SJSA1 (cell line): ENCODE measurements at regions not wholly inside any gene's neighbourhood (a gene's known extent, or its start where the extent isn't known, plus 50 kb on each side); places are given as distances from the start of the nearest gene placed in this dataset.

ENCODE experiments used
- DNase-seq, 2 experiments: peaks; one replicate each; pipeline ENCODE4 v3.0.0-alpha.2; 2015 to 2020; ENCODE audit warnings: low spot score in 2 of 2, low read depth in 1 of 2
- H3K27ac ChIP-seq: fragments of 250-450 bp; sonication (Bioruptor Pico); 2 replicates; pipeline ENCODE4 v1.5.1; 2020; ENCODE audit warnings: mild to moderate bottlenecking, moderate library complexity
- H3K27me3 ChIP-seq: fragments of 250-450 bp; sonication (Bioruptor Pico); replicated peaks from 2 replicates; pipeline ENCODE4 v1.5.1; 2020; ENCODE audit warnings: mild to moderate bottlenecking, moderate library complexity
- H3K36me3 ChIP-seq: fragments of 250-450 bp; sonication (Bioruptor Pico); 2 replicates; pipeline ENCODE4 v1.5.1; 2020; ENCODE audit warnings: mild to moderate bottlenecking
- H3K4me1 ChIP-seq: fragments of 250-450 bp; sonication (Bioruptor Pico); replicated peaks from 2 replicates; pipeline ENCODE4 v1.6.1; 2021; ENCODE audit warnings: mild to moderate bottlenecking
- H3K4me3 ChIP-seq: fragments of 250-450 bp; sonication (Bioruptor Pico); 2 replicates; pipeline ENCODE4 v1.5.1; 2020; ENCODE audit warnings: mild to moderate bottlenecking
- H3K9me3 ChIP-seq: fragments of 250-450 bp; sonication (Bioruptor Pico); replicated peaks from 2 replicates; pipeline ENCODE4 v1.5.1; 2020; ENCODE audit warnings: mild to moderate bottlenecking

DNA sequence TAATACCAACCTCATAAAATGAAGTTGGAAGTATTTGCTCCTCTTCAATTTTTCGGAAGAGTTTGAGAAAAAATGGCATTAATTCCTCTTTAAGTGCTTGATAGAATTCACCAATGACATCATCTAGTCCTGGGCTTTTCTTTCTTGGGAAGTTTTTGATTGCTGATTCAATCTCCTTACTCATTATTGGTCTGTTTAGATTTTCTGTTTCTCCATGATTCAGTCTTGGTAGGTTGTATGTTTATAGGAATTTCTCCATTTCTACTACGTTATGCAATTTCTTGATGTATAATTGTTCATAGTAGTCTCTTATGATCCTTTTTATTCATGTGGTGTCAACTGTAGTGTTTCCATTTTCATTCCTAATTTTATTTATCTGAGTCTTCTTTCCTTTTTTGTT lies 141.5 kb upstream of the PRNP start:
- Histone ChIP-seq H3K36me3 (no peaks in the 10 kb centered on the region), H3K4me1 (peaks cover 34% of the 10 kb centered on the region), H3K27ac (peak overlapping the region; percentile 56)

DNA sequence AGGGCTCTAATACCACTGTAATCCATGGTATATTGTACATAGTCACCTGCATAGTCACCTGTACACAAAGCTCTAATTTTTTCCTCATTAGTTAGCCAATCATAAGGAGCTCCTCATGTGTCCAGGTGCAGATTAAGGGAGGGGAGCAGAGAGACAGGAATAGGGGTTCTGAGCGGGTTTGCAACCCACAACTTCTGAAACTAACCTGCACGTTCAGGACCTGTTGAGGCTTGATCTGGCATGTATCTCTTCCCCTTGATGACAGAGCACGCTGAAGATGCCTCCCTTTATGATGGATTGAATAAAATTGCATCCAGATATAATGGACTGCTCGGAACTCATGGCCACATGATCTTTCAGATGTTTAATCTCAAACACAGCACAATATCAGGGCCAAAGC lies 144.0 kb upstream of the PRNP start:
- no peaks in the 10 kb centered on the region for H3K27me3 ChIP-seq
- no peak overlapping the region for H3K4me3 ChIP-seq
- no peak for DNase-seq
- H3K36me3 ChIP-seq = no peaks in the 10 kb centered on the region
- H3K4me1 ChIP-seq = peaks cover 32% of the 10 kb centered on the region
- no peaks in the 10 kb centered on the region for H3K9me3 ChIP-seq
- no peak overlapping the region for H3K27ac ChIP-seq

More for the DNA sequence above, 141.5 kb upstream of the PRNP start:
- peak in 1 of 2 experiments; percentile 49 for DNase-seq
- H3K4me3 ChIP-seq = no peak overlapping the region
- no peaks in the 10 kb centered on the region for H3K27me3 ChIP-seq
- no peaks in the 10 kb centered on the region for H3K9me3 ChIP-seq

DNA sequence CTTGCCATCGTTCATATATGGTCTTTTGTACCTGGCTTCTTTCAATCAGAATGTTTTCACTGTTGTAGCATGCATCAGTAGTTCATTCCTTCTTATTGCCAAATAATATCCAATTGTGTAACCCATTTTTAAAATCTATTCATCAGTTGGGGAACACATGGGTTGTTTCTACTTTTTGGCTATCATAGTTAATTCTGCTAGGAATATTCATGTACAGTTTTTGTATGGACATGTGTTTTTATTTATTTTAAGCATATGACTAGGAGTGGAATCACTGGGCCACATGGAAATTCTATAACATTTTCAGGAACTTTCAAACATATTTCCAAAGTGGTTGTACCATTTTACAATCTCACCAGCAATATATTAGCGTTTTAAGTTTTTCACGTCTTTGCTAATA lies 151.9 kb upstream of the PRNP start:
- Histone ChIP-seq H3K9me3 (no peaks in the 10 kb centered on the region), H3K27me3 (0 out of 2 replicates have a peak, but pooled peaks cover 3% of the 10 kb centered on the region), H3K36me3 (no peaks in the 10 kb centered on the region), H3K4me1 (no peaks in the 10 kb centered on the region), H3K27ac (no peak overlapping the region), H3K4me3 (no peak overlapping the region)
- no peak for DNase-seq

DNA sequence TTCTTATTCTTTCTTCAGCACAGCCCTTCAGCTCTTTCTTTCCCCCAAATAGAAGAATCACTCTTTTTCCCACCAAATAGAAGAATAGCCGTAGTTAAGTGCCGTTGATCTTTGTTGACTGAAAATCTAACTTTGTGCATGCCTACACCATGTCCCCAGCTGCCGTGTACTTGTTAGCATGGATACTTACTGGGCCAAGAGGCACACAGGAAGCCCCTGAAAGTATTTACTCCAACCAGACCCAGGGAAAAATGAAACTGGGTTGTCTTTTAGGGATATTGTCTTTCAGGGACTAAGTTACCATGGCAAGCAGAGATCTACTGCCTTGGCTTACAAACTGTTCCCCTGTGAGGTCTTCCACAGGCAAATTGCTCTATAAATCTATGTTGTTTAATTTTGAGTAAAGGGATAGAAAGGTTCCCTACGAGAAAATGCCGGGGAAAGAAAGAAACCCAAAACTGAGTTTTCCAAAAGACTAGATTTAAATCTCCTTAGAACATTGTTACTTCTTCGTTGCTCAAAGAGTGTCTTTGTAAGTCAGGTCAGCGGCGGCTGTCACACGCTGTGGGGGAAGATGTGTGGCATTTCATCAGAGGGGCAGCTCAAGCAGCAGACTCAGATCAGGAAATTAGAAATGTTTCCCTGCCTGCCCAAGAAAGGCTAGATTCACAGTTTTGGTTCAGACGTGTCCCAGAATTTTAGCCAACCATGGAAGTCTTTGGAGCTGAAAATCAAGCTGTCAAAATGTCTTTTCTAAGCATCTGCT lies 152.7 kb upstream of the PRNP start:
- no peak for DNase-seq
- H3K4me3 ChIP-seq = no peak overlapping the region
- H3K4me1 ChIP-seq = no peaks in the 10 kb centered on the region
- H3K27ac ChIP-seq = no peak overlapping the region
- H3K27me3 ChIP-seq = 0 out of 2 replicates have a peak, but pooled peaks cover 3% of the 10 kb centered on the region
- H3K9me3 ChIP-seq = no peaks in the 10 kb centered on the region
- no peaks in the 10 kb centered on the region for H3K36me3 ChIP-seq

DNA sequence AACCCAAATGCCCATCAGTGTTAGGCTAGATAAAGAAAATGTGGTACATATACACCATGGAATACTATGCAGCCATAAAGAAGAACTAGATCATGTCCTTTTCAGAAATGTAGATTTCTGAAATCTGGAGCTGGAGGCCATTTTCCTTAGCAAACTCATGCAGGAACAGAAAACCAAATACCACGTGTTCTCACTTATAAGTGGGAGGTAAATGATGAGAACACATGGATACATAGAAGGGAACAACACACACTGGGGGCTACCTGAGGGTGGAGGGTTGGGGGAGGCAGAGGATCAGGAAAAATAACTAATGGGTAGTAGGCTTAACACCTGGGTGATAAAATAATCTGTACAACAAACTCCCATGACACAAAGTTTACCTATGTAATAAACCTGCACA lies 153.5 kb upstream of the PRNP start:
- Histone ChIP-seq H3K4me1 (no peaks in the 10 kb centered on the region), H3K4me3 (no peak overlapping the region), H3K27ac (no peak overlapping the region), H3K9me3 (no peaks in the 10 kb centered on the region), H3K36me3 (no peaks in the 10 kb centered on the region), H3K27me3 (0 out of 2 replicates have a peak, but pooled peaks cover 3% of the 10 kb centered on the region)
- no peak for DNase-seq

DNA sequence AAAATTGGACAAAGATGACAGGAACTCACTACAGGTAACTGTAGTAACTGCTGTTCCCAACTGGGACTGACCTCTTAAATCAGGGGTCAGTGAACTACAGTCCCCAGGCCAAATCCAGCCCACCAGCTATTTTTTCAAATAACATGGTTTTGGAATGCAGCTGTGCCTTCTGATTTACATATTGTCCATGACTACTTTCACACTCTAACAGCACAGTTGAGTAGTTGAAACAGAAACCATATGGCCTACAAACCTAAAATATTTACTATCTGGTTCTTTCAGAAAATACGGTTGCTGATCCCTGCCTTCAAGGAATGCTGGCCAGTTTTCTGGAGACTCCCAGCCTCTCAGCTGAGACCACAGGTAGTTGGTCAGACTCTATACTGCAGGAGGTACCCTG lies 161.5 kb upstream of the PRNP start:
- no peaks in the 10 kb centered on the region for H3K36me3 ChIP-seq

DNA sequence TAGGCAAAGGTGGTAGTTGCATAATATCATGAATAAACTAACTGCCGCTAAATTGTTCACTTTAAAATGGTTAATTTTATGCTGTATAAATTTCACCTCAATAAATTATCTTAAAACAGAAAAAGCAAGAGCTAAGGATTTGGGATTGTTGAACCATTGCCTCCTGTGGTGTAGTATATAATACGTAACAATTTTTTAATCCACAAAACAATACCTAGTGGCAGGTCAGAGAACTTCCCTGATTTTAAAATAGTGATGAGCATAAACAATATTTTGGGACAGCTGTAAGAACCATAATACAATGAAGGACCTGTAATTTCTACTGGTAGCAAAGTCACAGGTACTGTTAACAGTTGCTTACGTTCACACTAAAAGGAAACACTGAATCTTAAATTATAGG lies 161.9 kb upstream of the PRNP start:
- Histone ChIP-seq H3K9me3 (no peaks in the 10 kb centered on the region), H3K4me1 (no peaks in the 10 kb centered on the region), H3K36me3 (no peaks in the 10 kb centered on the region), H3K27me3 (no peaks in the 10 kb centered on the region), H3K4me3 (no peak overlapping the region), H3K27ac (no peak overlapping the region)
- no peak for DNase-seq

More for the DNA sequence above, 161.5 kb upstream of the PRNP start:
- H3K27me3 ChIP-seq = no peaks in the 10 kb centered on the region
- H3K4me1 ChIP-seq = no peaks in the 10 kb centered on the region
- no peaks in the 10 kb centered on the region for H3K9me3 ChIP-seq
- no peak overlapping the region for H3K27ac ChIP-seq
- DNase-seq = no peak
- no peak overlapping the region for H3K4me3 ChIP-seq

DNA sequence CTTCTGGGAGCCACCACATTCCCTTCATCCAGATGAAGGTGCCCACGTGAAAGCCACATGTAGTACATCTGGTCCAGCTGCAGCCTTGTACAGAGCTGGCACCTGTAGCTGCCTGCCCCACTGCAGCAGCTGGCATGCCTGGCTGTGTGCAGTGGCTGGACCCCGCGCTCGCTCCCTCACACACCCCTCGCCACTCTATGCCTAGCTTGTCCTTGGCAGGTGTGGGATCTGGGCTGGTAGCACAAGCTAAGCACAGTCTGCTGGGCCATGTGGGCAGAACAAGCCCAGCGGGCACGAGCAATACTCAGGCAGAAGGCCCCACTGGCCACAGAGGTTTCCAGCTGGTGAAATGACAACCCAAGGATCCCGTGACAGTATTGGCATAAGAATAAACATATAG lies 163.9 kb upstream of the PRNP start:
- Histone ChIP-seq H3K9me3 (no peaks in the 10 kb centered on the region), H3K27me3 (no peaks in the 10 kb centered on the region), H3K4me1 (no peaks in the 10 kb centered on the region), H3K27ac (no peak overlapping the region), H3K36me3 (no peaks in the 10 kb centered on the region), H3K4me3 (no peak overlapping the region)
- DNase-seq = no peak

DNA sequence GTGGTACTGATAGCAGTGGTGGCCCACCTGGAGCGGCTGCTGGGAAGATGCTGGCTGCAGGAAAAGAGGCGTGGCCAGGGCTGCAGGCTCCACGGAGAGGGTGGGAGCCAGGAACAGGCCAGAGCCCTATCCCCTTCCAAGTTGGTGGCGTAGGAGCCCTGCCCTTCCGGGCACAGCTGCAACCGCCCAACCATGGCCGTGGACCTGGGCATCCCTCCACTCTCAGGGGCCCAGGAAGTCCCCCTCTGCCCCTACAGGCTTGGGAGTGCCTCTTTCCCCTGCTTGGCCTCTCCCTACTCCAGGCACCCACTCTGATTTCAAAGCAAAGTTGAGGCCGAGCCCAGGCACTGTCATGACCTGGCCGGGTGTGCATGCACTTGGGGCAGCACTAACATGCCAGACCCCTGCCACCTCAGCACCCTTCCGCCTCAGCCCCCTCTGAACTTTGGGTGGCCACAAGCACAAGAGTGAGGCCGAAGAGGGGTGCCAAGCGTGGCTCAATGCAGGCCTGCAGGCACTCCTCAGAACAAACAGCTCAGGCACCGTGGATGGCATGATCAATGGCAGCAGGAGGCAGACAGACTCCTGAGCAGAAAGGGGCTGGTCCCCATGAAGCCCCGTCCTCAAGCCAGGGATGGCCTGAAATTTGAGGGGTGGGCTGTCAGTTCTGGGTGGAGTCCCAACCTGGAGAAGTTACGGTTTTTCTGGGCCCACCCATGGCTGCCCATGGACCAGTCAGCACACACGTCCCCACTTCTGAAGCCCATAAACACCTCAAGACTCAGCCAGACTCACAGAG lies 164.9 kb upstream of the PRNP start:
- H3K4me1 ChIP-seq = no peaks in the 10 kb centered on the region
- H3K27ac ChIP-seq = no peak overlapping the region
- H3K4me3 ChIP-seq = no peak overlapping the region
- no peaks in the 10 kb centered on the region for H3K9me3 ChIP-seq
- DNase-seq = no peak
- H3K36me3 ChIP-seq = no peaks in the 10 kb centered on the region
- no peaks in the 10 kb centered on the region for H3K27me3 ChIP-seq

DNA sequence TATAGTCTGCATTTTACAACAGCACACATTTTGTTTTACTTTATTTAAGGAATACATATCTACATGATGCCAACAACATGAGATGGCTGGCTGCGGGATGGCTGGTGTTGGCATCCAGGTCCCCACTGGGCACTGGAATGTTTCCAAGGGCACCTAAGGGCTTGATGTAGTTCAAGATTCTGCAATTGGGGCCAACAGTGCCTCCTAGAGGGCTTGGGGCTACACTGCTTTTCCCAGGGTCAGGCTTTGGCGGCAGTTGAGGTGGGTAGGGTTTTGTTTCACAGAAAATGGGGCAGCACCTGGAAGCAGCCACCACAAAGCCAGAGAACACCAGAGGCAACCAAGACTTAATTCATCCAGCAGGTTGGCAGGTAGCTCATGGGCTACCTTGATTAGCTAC lies 166.7 kb upstream of the PRNP start:
- Histone ChIP-seq H3K9me3 (no peaks in the 10 kb centered on the region), H3K27ac (no peak overlapping the region), H3K27me3 (no peaks in the 10 kb centered on the region), H3K4me3 (no peak overlapping the region), H3K4me1 (no peaks in the 10 kb centered on the region; the same call in 1 of the 2 replicates), H3K36me3 (no peaks in the 10 kb centered on the region)
- no peak for DNase-seq

DNA sequence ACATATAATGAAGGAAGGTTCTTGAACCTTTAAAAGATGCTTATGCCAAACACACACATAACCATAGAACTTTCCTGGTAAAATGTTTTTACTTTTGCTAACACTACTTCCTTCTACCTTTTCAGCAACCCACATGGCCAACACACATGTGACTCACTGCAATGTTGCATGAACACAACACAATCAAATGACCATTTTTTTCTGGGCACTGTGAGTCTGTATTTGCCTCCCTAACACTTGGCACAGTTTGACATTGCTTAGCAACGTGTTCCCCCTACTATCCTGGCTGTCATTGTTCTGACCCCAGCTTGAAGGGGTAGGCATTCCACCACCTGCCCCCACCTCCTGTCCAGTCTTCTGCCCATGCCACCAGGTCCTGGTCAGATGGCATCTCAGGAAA lies 169.4 kb upstream of the PRNP start:
- Histone ChIP-seq H3K4me3 (no peak overlapping the region), H3K4me1 (peaks cover 26% of the 10 kb centered on the region), H3K27me3 (no peaks in the 10 kb centered on the region), H3K36me3 (no peaks in the 10 kb centered on the region), H3K9me3 (no peaks in the 10 kb centered on the region), H3K27ac (no peak overlapping the region)
- DNase-seq = no peak

DNA sequence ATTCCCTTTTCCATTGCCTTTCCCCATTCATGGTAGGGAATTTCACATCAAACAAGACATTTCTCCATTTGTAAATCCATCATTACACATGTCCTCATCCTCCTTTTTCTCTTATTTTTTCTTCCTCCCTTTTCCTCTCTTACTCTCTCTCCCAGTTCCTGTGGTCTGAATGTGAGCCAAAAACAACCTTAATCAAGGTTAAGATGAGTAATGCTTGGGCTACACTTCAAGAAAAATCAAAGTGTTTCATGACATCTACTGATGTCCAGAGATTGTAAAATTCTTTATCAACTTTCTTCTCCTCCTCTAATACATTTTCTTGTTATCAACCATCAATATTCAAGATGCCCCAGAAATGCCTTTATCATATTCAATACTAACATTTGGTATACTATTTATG lies 172.5 kb upstream of the PRNP start:
- H3K27me3 ChIP-seq = no peaks in the 10 kb centered on the region
- no peak overlapping the region for H3K4me3 ChIP-seq
- no peaks in the 10 kb centered on the region for H3K9me3 ChIP-seq
- H3K27ac ChIP-seq = peak overlapping the region; percentile 90
- peaks cover 40% of the 10 kb centered on the region for H3K4me1 ChIP-seq
- DNase-seq = peak in 1 of 2 experiments; percentile 78
- H3K36me3 ChIP-seq = no peaks in the 10 kb centered on the region

DNA sequence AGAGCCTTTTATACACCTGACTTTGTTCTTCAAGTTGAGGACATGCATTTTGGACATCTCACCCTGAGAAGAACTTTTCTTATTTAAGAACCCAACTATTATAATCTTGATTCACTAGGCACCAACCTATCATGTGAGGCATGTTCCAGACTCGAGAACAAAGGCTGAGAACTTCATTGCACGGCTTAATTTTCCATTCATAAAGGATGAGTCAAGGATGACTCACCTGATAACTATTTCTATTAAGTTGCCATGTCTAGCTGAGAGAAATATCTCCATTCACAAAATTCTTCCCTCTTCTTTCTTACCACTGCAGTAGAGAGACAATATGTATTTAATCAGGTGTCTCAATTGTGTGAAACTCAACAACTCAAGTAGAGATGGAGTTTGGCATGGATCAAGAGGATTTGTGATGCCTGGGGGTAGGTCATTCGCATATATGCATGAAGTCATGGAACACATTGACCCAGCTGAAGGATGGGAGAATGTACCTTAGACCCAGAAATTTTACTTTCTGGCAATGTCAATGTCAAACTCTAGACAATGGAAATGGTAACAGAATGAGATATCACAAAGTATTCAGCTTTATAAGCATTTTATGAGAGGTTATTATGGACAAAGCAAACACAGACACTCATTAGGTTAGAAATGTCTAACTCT lies 173.2 kb upstream of the PRNP start:
- Histone ChIP-seq H3K4me3 (no peak overlapping the region), H3K27ac (peak overlapping the region; percentile 90), H3K27me3 (no peaks in the 10 kb centered on the region), H3K36me3 (no peaks in the 10 kb centered on the region), H3K4me1 (peaks cover 47% of the 10 kb centered on the region), H3K9me3 (no peaks in the 10 kb centered on the region)
- DNase-seq = peak; percentile 65 to 94

DNA sequence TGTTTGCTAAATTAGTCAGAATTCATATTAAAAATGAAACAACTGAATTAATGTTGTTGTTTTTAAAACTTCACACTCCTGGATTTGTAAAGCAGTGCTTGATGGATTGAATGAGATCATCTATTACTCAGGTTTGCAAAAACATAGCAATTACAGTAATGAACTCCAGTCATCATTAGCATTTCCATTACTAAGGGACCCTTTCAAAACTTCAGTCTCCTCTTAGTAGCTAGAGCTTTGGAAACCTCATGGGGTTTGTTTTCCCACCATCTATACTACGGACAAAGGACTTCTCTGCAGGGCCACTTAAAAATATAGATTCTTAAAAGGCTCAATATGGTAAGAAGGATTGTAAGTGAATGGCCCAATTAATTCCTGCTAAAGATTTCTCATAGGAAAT lies 174.5 kb upstream of the PRNP start:
- Histone ChIP-seq H3K27me3 (no peaks in the 10 kb centered on the region), H3K36me3 (no peaks in the 10 kb centered on the region), H3K27ac (peak overlapping the region; percentile 90), H3K4me1 (peaks cover 60% of the 10 kb centered on the region), H3K4me3 (no peak overlapping the region), H3K9me3 (no peaks in the 10 kb centered on the region)
- no peak for DNase-seq
